GM23248 (cell line): ENCODE measurements at regions not wholly inside any gene's neighbourhood (a gene's known extent, or its start where the extent isn't known, plus 50 kb on each side); places are given as distances from the start of the nearest gene placed in this dataset.

Source experiments
- EZH2 ChIP-seq: fragments of 200-600 bp; sonication (generic); IDR thresholded peaks from 2 replicates; pipeline ENCODE4 v1.6.1; 2018; ENCODE audit warnings: antibody characterized with exemption, mild to moderate bottlenecking; ENCODE audit not compliant: insufficient read depth, poor library complexity, severe bottlenecking
- EZH2phosphoT487 ChIP-seq: fragments of 200-600 bp; sonication (generic); IDR thresholded peaks from 2 replicates; pipeline ENCODE4 v1.6.1; 2018; ENCODE audit warnings: antibody characterized with exemption, moderate library complexity, mild to moderate bottlenecking, low read depth; ENCODE audit not compliant: insufficient read depth

DNA sequence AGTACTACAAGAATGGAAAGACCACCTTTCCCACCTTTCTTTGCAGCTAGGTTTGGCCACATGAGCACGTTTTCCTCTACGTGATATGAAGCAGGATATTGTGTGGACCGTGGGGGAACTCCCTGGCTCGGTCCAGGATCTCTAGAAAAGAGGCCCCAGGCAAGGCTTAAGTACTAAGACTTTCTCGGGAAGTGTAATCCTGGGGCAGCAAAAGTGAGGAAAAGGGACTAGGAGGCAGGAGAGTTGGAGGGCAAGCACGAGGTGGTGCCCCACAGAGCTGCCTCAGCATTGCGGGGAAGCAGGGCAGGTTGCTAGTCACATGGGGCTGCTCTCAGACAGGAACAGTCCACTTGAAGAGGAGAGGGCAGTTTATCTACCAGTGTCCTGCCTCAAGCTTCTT is 235.1 kb downstream of the GADD45G start:
- TF ChIP-seq EZH2: no peak
- no peak for TF ChIP-seq EZH2phosphoT487
